Esophagus muscularis mucosa (tissue), 4 donors: ENCODE measurements at regions not wholly inside any gene's neighbourhood (a gene's known extent, or its start where the extent isn't known, plus 50 kb on each side); places are given as distances from the start of the nearest gene placed in this dataset.

ENCODE experiments used
- DNase-seq: peaks from one replicate; pipeline ENCODE4 v3.0.0-alpha.2; 2017; ENCODE audit errors: extremely low spot score
- H3K27ac ChIP-seq, 4 donors: fragments of 200-600 bp; sonication (generic); replicated peaks in 1 of 4; 1 replicate in 3 of 4; 2 replicates in 1 of 4; pipeline ENCODE4 v1.5.1; 2016 to 2019; ENCODE audit warnings: mild to moderate bottlenecking in 1 of 4
- H3K27me3 ChIP-seq, 4 donors: fragments of 200-600 bp; sonication (generic); one replicate each; pipeline versions ENCODE4 v1.5.1 to v1.6.0; 2016 to 2019
- H3K36me3 ChIP-seq, 4 donors: fragments of 200-600 bp; sonication (generic); one replicate each; pipeline ENCODE4 v1.5.1; 2016 to 2019
- H3K4me1 ChIP-seq, 4 donors: fragments of 200-600 bp; sonication (generic); one replicate each; pipeline ENCODE4 v1.5.1; 2016 to 2019
- H3K4me3 ChIP-seq, 4 donors: fragments of 200-600 bp; sonication (generic); 1 replicate in 2 of 4; 2 replicates in 2 of 4; pipeline ENCODE4 v1.5.1; 2016 to 2019; ENCODE audit warnings: mild to moderate bottlenecking in 4 of 4, moderate library complexity in 1 of 4
- H3K9me3 ChIP-seq, 4 donors: fragments of 200-600 bp; sonication (generic); 1 replicate in 3 of 4; 2 replicates in 1 of 4; pipeline ENCODE4 v1.5.1; 2016 to 2019
- CTCF ChIP-seq, 3 experiments: fragments of 200-600 bp in 2 of 3; fragments of 450-650 bp in 1 of 3; sonication (generic) in 2 of 3; IDR thresholded peaks; one replicate each; pipeline ENCODE4 v1.5.1; 2017 to 2019; ENCODE audit warnings: antibody characterized with exemption in 3 of 3, mild to moderate bottlenecking in 2 of 3, moderate library complexity in 1 of 3
- EP300 ChIP-seq: sonication (generic); formaldehyde crosslinking; IDR thresholded peaks from one replicate; pipeline ENCODE4 v1.6.1; 2017; ENCODE audit warnings: antibody characterized with exemption
- POLR2A ChIP-seq: fragments of 450-650 bp; IDR thresholded peaks from one replicate; pipeline ENCODE4 v1.6.1; 2017; ENCODE audit warnings: antibody characterized with exemption, moderate library complexity, mild to moderate bottlenecking, low read depth
- POLR2AphosphoS5 ChIP-seq, 2 donors: sonication (generic); formaldehyde crosslinking; IDR thresholded peaks; one replicate each; pipeline ENCODE4 v1.6.1; 2017; ENCODE audit warnings: antibody characterized with exemption in 2 of 2
- WGBS: methylation state at CpG from one replicate; pipeline ENCODE4 v1.1.5; 2018; 5-methylcytosine and 5-hydroxymethylcytosine counted together
- intact Hi-C: fragments of 100-400 bp; cut with DNase I; formaldehyde crosslinking; loops from one replicate; pipeline ENCODE4 v1.15.1; 2023

GRCh38 chr12:90299121-90299520 lies 590.5 kb upstream of the ATP2B1 start:
- Histone ChIP-seq H3K4me1 (no peaks in the 10 kb centered on the region), H3K36me3 (no peaks in the 10 kb centered on the region), H3K4me3 (peak overlapping the region in 2 of 4 donors; percentile 9 to 14), H3K27me3 (no peaks in the 10 kb centered on the region), H3K27ac (peak overlapping the region in 2 of 4 donors; percentile 4 to 13), H3K9me3 (no peaks in the 10 kb centered on the region)
- DNase-seq, result no peak
- intact Hi-C loops, result no loop called here
- no peak for TF ChIP-seq POLR2A
- 67% methylated on average over 4 of the region's 4 CpGs for WGBS

GRCh38 chr12:90298289-90298948 lies 589.8 kb upstream of the ATP2B1 start:
- DNase-seq, result no peak
- Histone ChIP-seq H3K9me3 (no peaks in the 10 kb centered on the region), H3K27ac (peak overlapping the region in 2 of 4 donors; percentile 4 to 30), H3K4me1 (no peaks in the 10 kb centered on the region), H3K4me3 (no peak overlapping the region), H3K36me3 (no peaks in the 10 kb centered on the region), H3K27me3 (no peaks in the 10 kb centered on the region)
- 92% methylated on average over 2 of the region's 2 CpGs for WGBS
- no peak for TF ChIP-seq POLR2A
- TF ChIP-seq CTCF (IDR thresholded peaks at IDR 0.05), result no peak
- no peak for TF ChIP-seq EP300
- TF ChIP-seq POLR2AphosphoS5 (IDR thresholded peaks at IDR 0.05), result no peak
- intact Hi-C loops, result no loop called here

- Histone ChIP-seq H3K36me3 (no peaks in the 10 kb centered on the region), H3K27ac (no peak overlapping the region), H3K4me3 (no peak overlapping the region), H3K27me3 (no peaks in the 10 kb centered on the region), H3K4me1 (peaks cover 2 to 16% (median 5%) of the 10 kb centered on the region in 4 donors), H3K9me3 (no peaks in the 10 kb centered on the region)
- TF ChIP-seq CTCF (IDR thresholded peaks at IDR 0.05) (no peak), POLR2AphosphoS5 (IDR thresholded peaks at IDR 0.05) (no peak)
- DNase-seq, result no peak
- intact Hi-C loops, result no loop called here
- WGBS, result 98% methylated on average over 2 of the region's 2 CpGs
Measured at GRCh38 chr12:90295858-90296257, 587.2 kb upstream of the ATP2B1 start.

GRCh38 chr12:90292183-90292582 lies 583.5 kb upstream of the ATP2B1 start:
- WGBS, result 43% methylated on average over 4 of the region's 4 CpGs
- intact Hi-C loops, result no loop called here

More at GRCh38 chr12:90292183-90292582, 583.5 kb upstream of the ATP2B1 start:
- no peak for DNase-seq
- Histone ChIP-seq H3K4me1 (peaks cover 3 to 16% (median 6%) of the 10 kb centered on the region in 4 donors), H3K9me3 (peaks cover 0 to 11% (median 3%) of the 10 kb centered on the region in 4 donors), H3K27ac (no peak overlapping the region), H3K4me3 (no peak overlapping the region), H3K27me3 (no peaks in the 10 kb centered on the region), H3K36me3 (no peaks in the 10 kb centered on the region)
- no peak for TF ChIP-seq POLR2AphosphoS5 (IDR thresholded peaks at IDR 0.05)
- TF ChIP-seq CTCF (IDR thresholded peaks at IDR 0.05), result no peak
- no peak for TF ChIP-seq EP300
- TF ChIP-seq POLR2A, result no peak
